ENCODE measurements at regions not wholly inside any gene's neighbourhood (a gene's known extent, or its start where the extent isn't known, plus 50 kb on each side); places are given as distances from the start of the nearest gene placed in this dataset.
"Not testable (repeated sequence)": the region's sequence is repeated elsewhere in the genome, so short reads cannot be mapped to it uniquely, and the experiment has no call there.

- no peak for DNase-seq (ENCODE audit: low read depth, low spot score)
- TF ChIP-seq, protein P1, sequence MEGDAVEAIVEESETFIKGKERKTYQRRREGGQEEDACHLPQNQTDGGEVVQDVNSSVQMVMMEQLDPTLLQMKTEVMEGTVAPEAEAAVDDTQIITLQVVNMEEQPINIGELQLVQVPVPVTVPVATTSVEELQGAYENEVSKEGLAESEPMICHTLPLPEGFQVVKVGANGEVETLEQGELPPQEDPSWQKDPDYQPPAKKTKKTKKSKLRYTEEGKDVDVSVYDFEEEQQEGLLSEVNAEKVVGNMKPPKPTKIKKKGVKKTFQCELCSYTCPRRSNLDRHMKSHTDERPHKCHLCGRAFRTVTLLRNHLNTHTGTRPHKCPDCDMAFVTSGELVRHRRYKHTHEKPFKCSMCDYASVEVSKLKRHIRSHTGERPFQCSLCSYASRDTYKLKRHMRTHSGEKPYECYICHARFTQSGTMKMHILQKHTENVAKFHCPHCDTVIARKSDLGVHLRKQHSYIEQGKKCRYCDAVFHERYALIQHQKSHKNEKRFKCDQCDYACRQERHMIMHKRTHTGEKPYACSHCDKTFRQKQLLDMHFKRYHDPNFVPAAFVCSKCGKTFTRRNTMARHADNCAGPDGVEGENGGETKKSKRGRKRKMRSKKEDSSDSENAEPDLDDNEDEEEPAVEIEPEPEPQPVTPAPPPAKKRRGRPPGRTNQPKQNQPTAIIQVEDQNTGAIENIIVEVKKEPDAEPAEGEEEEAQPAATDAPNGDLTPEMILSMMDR (IDR thresholded peaks at IDR 0.05; ENCODE audit: low read depth, low read length) = no peak
- in situ Hi-C loops (cut with HindIII; ENCODE audit: low sequenced_read_pairs) = no loop called here
- H3K4me3 ChIP-seq (ENCODE audit: low read depth, low read length) = no peak overlapping the region
These were observed 274.7 kb downstream of the PDCD6IP start for GRCh38 chr3:34073111-34073510.

DNA sequence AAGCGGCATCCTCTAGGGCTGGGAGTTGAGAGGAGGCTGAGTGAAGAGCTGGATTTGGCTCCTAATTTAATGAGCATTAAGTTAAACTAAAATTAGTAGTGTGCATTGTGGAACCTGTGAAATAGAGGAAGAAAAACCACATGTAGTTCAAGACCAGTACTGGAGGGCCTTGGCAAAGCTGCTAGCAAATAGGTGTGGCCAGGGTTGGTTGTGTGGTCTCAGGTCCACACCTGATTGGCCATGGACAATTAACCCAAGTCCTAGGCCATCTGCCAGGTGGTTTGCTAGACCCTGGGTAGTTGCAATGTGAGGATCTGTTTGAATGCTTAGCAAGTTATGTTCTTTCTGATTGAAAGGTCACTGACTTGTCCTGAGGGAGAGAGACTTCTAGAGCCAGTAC, 275.5 kb downstream of the PDCD6IP start:
- no peak for DNase-seq (ENCODE audit: low read depth, low spot score)
- no peak overlapping the region for H3K4me3 ChIP-seq (ENCODE audit: low read depth, low read length)
- in situ Hi-C loops (cut with HindIII; ENCODE audit: low sequenced_read_pairs) = no loop called here
- TF ChIP-seq, protein P1 (IDR thresholded peaks at IDR 0.05; ENCODE audit: low read depth, low read length) = no peak

DNA sequence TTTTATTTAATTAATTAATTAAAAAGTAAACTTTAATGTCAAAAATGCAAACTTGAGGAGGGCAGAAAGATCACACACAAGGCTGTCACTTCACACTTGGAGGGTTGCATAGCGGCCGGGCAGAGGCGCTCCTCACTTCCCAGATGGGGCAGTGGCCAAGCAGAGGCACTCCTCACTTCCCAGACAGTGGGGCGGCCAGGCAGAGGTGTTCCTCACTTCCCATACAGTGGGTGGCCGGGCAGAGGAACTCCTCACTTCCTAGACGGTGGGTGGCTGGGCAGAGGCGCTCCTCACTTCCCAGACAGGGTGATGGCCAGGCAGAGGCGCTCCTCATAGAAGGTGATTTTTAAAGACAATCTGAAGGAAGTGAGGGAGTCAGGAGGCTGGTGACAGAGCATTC, 277.5 kb downstream of the PDCD6IP start:
- H3K4me3 ChIP-seq (ENCODE audit: low read depth, low read length) = no peak overlapping the region
- TF ChIP-seq, protein P1 (IDR thresholded peaks at IDR 0.05; ENCODE audit: low read depth, low read length) = no peak
- no peak for DNase-seq (ENCODE audit: low read depth, low spot score)
- in situ Hi-C loops (cut with HindIII; ENCODE audit: low sequenced_read_pairs) = no loop called here

DNA sequence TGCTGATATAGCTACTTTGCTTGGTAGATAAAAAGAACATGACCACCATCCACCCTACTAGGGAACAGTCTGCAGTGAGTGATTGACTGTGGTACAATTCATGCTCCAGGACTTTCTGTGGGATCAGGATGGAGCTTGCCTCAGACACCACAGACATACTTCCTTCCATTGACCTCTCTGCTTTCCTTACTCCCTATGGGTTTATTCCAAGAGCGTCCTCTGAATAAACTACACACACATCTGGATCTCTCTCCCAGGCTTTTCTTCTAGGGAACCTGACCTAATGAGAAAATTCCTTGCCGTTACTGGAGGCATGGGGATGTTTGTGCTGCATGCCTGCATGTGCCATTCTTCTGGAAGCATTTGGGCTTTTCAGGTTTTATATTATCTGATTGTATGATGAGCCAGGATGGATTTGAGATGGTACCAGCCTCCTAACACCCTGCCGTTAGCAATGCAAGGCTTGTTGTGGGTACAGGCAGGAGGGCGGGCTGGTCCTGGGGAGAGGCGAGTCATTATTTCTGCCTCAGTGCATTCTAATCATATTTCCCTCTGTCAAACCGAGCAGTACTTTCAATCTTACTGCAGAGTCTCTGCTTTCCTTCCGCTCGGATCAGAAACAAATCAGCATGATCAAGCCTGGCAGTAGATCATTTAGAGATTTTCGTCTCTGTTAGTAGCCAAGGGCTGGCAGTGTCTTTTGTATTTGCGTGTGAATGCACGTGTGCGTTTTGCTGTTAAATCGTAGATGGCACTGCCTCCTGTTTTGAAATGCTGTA, 279.2 kb downstream of the PDCD6IP start:
- no peak for DNase-seq (ENCODE audit: low read depth, low spot score)
- TF ChIP-seq, protein P1 (IDR thresholded peaks at IDR 0.05; ENCODE audit: low read depth, low read length) = no peak
- in situ Hi-C loops (cut with HindIII; ENCODE audit: low sequenced_read_pairs) = no loop called here
- no peak overlapping the region for H3K4me3 ChIP-seq (ENCODE audit: low read depth, low read length)

DNA sequence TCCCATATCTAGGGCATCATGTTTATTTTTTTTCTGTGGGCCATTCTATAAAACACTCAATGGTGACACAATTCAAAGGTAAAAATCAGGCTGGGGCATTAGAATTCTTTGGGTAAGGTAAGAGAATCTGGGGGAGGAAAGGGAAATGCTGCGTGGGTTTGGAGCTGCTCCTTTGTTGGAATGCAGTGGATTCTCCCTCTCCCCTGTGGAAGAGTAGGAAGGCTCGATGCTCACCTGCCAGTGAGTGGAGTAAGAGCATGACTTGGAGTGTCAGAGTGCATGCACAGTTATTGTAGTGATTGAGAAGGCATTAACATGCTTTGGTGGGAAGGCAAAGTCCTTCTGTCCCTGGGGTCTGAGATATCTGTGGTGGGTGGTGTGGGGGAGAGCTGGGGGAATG, 280.0 kb downstream of the PDCD6IP start:
- DNase-seq (ENCODE audit: low read depth, low spot score) = no peak
- no peak overlapping the region for H3K4me3 ChIP-seq (ENCODE audit: low read depth, low read length)
- TF ChIP-seq, protein P1 (IDR thresholded peaks at IDR 0.05; ENCODE audit: low read depth, low read length) = no peak
- in situ Hi-C loops (cut with HindIII; ENCODE audit: low sequenced_read_pairs) = no loop called here

- in situ Hi-C loops (cut with HindIII; ENCODE audit: low sequenced_read_pairs); DNase-seq (ENCODE audit: low read depth, low spot score); H3K4me3 ChIP-seq (ENCODE audit: low read depth, low read length): not testable (repeated sequence)
These were observed 281.4 kb downstream of the PDCD6IP start for GRCh38 chr3:34079849-34080248.

DNA sequence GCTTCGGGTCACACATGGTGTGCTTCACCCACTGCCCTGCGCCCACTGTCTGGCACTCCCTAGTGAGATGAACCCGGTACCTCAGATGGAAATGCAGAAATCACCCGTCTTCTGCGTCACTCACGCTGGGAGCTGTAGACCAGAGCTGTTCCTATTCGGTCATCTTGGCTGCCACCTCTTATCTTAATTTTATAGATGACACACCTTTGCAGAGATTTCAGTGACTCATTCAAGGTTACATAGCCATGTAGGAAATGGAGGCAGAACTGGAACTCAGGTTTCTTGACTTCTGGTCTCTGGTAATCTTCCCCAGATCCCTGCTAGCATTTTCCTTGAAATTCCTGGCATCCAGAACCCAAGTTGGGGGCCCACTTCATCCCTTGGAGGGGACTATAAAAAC, 291.9 kb downstream of the PDCD6IP start:
- H3K4me3 ChIP-seq (ENCODE audit: low read depth, low read length); in situ Hi-C loops (cut with HindIII; ENCODE audit: low sequenced_read_pairs); DNase-seq (ENCODE audit: low read depth, low spot score): not testable (repeated sequence)

GRCh38 chr3:34090876-34091275, 292.4 kb downstream of the PDCD6IP start:
- TF ChIP-seq, protein P1 (IDR thresholded peaks at IDR 0.05; ENCODE audit: low read depth, low read length) = no peak
- DNase-seq (ENCODE audit: low read depth, low spot score) = no peak
- no peak overlapping the region for H3K4me3 ChIP-seq (ENCODE audit: low read depth, low read length)
- in situ Hi-C loops (cut with HindIII; ENCODE audit: low sequenced_read_pairs) = no loop called here

GRCh38 chr3:34094280-34094679, 295.9 kb downstream of the PDCD6IP start:
- DNase-seq (ENCODE audit: low read depth, low spot score); H3K4me3 ChIP-seq (ENCODE audit: low read depth, low read length); in situ Hi-C loops (cut with HindIII; ENCODE audit: low sequenced_read_pairs): not testable (repeated sequence)
